Osteocyte (in vitro differentiated cells): ENCODE measurements at regions not wholly inside any gene's neighbourhood (a gene's known extent, or its start where the extent isn't known, plus 50 kb on each side); places are given as distances from the start of the nearest gene placed in this dataset.

ENCODE experiments used
- DNase-seq: peaks from one replicate; pipeline ENCODE4 v3.0.0; 2021; ENCODE audit warnings: mixed read lengths; ENCODE audit not compliant: unreplicated experiment; ENCODE audit errors: extremely low spot score
- H3K27ac Mint-ChIP-seq: one replicate; pipeline ENCODE4 v1.8.0; 2021; ENCODE audit warnings: mild to moderate bottlenecking, mixed read lengths; ENCODE audit not compliant: unreplicated experiment
- H3K27me3 Mint-ChIP-seq: one replicate; pipeline ENCODE4 v1.8.0; 2021; ENCODE audit warnings: mixed read lengths; ENCODE audit not compliant: unreplicated experiment
- H3K36me3 Mint-ChIP-seq: one replicate; pipeline ENCODE4 v1.8.0; 2021; ENCODE audit warnings: mixed read lengths; ENCODE audit not compliant: unreplicated experiment
- H3K4me1 Mint-ChIP-seq: one replicate; pipeline ENCODE4 v1.8.0; 2021; ENCODE audit warnings: mixed read lengths; ENCODE audit not compliant: unreplicated experiment
- H3K4me3 Mint-ChIP-seq: one replicate; pipeline ENCODE4 v1.8.0; 2021; ENCODE audit warnings: mild to moderate bottlenecking, moderate library complexity, mixed read lengths; ENCODE audit not compliant: unreplicated experiment
- H3K9me3 Mint-ChIP-seq: one replicate; pipeline ENCODE4 v1.8.0; 2021; ENCODE audit warnings: mixed read lengths; ENCODE audit not compliant: unreplicated experiment
- TF ChIP-seq, protein P1 (sequence below): fragments of 200-600 bp; sonication (generic); IDR thresholded peaks from 2 replicates; pipeline ENCODE4 v1.5.0; 2021; ENCODE audit warnings: antibody characterized with exemption, mild to moderate bottlenecking, moderate library complexity

DNA sequence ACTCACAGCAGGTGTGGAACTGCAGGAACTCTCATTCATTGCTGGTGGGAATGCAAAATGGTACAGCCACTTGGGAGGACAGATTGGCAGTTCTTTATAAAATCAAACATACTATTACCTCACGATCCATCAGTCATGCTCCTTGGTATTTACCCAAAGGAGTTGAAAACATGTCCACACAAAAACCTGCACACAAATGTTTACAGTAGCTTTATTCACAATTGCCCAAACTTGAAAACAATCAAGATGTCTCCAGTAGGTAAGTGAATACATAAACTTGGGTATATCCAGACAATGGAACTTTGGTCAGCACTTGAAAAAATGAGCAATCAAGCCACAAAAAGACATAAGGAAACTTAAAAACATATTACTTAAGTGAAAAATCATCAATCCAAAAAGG is 215.5 kb downstream of the IRX1 start:
- Mint-ChIP-seq H3K4me3 (no peak overlapping the region), H3K36me3 (no peaks in the 10 kb centered on the region), H3K9me3 (peaks cover 74% of the 10 kb centered on the region), H3K27me3 (no peaks in the 10 kb centered on the region), H3K4me1 (no peaks in the 10 kb centered on the region), H3K27ac (no peak overlapping the region)
- no peak for DNase-seq
- TF ChIP-seq, protein P1, sequence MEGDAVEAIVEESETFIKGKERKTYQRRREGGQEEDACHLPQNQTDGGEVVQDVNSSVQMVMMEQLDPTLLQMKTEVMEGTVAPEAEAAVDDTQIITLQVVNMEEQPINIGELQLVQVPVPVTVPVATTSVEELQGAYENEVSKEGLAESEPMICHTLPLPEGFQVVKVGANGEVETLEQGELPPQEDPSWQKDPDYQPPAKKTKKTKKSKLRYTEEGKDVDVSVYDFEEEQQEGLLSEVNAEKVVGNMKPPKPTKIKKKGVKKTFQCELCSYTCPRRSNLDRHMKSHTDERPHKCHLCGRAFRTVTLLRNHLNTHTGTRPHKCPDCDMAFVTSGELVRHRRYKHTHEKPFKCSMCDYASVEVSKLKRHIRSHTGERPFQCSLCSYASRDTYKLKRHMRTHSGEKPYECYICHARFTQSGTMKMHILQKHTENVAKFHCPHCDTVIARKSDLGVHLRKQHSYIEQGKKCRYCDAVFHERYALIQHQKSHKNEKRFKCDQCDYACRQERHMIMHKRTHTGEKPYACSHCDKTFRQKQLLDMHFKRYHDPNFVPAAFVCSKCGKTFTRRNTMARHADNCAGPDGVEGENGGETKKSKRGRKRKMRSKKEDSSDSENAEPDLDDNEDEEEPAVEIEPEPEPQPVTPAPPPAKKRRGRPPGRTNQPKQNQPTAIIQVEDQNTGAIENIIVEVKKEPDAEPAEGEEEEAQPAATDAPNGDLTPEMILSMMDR: no peak

DNA sequence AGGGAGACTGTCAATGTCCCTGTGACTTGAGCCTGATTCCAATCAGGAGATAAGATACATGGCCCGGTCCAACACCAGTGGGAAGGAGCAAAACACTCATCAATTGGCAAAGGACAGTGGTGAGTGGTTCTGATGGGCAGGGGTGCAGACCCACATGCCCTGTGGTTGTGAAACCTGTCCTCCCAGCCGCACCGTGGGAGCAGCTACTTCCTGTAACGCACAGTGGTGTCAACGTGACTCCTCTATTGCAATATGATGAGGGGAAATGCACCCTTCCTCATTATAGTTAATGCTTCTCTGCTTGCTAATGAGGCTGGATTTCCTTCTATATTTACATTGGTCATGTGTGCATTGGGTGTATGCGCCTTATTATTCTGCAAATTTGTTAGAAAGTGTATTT is 223.0 kb downstream of the IRX1 start:
- H3K9me3 Mint-ChIP-seq: peaks cover 38% of the 10 kb centered on the region
- TF ChIP-seq, protein P1: no peak
- H3K36me3 Mint-ChIP-seq: no peaks in the 10 kb centered on the region
- no peak overlapping the region for H3K4me3 Mint-ChIP-seq
- H3K27ac Mint-ChIP-seq: no peak overlapping the region
- DNase-seq: no peak
- no peaks in the 10 kb centered on the region for H3K4me1 Mint-ChIP-seq
- H3K27me3 Mint-ChIP-seq: no peaks in the 10 kb centered on the region

GRCh38 chr5:3825531-3826451 is 230.2 kb downstream of the IRX1 start:
- H3K4me3 Mint-ChIP-seq: no peak overlapping the region
- H3K27me3 Mint-ChIP-seq: no peaks in the 10 kb centered on the region
- DNase-seq: no peak
- no peaks in the 10 kb centered on the region for H3K36me3 Mint-ChIP-seq
- H3K4me1 Mint-ChIP-seq: no peaks in the 10 kb centered on the region
- peaks cover 35% of the 10 kb centered on the region for H3K9me3 Mint-ChIP-seq
- TF ChIP-seq, protein P1: no peak
- H3K27ac Mint-ChIP-seq: no peak overlapping the region

GRCh38 chr5:3827624-3828023 is 232.0 kb downstream of the IRX1 start:
- peaks cover 45% of the 10 kb centered on the region for H3K9me3 Mint-ChIP-seq
- H3K4me1 Mint-ChIP-seq: no peaks in the 10 kb centered on the region
- DNase-seq: no peak
- H3K27ac Mint-ChIP-seq: no peak overlapping the region
- no peaks in the 10 kb centered on the region for H3K27me3 Mint-ChIP-seq
- TF ChIP-seq, protein P1: no peak
- no peak overlapping the region for H3K4me3 Mint-ChIP-seq
- H3K36me3 Mint-ChIP-seq: no peaks in the 10 kb centered on the region

- Mint-ChIP-seq H3K4me3 (no peak overlapping the region), H3K9me3 (peaks cover 48% of the 10 kb centered on the region), H3K36me3 (no peaks in the 10 kb centered on the region), H3K27me3 (no peaks in the 10 kb centered on the region), H3K4me1 (no peaks in the 10 kb centered on the region), H3K27ac (no peak overlapping the region)
- TF ChIP-seq, protein P1: no peak
- DNase-seq: no peak
Measured at GRCh38 chr5:3828761-3829160, 233.1 kb downstream of the IRX1 start.
